ENCODE measurements at regions not wholly inside any gene's neighbourhood (a gene's known extent, or its start where the extent isn't known, plus 50 kb on each side); places are given as distances from the start of the nearest gene placed in this dataset.

- TF ChIP-seq REST (IDR thresholded peaks at IDR 0.05; ENCODE audit: insufficient read depth in 1 of 2, low read depth in 2 of 2, low read length in 2 of 2) (no peak), TAF1 (IDR thresholded peaks at IDR 0.05; ENCODE audit: borderline replicate concordance, insufficient read depth, low read length) (no peak), SIN3A (IDR thresholded peaks at IDR 0.05; ENCODE audit: borderline replicate concordance, insufficient read depth, low read length) (no peak), POLR2AphosphoS5 (IDR thresholded peaks at IDR 0.05; ENCODE audit: low read depth, low read length) (no peak), FOXP2 (optimal IDR thresholded peaks at IDR 0.05; ENCODE audit: borderline replicate concordance, extremely low read depth, extremely low read length, insufficient read depth) (no peak)
Measured at GRCh38 chr12:107515446-107515958, 170.1 kb upstream of the PWP1 start.

GRCh38 chr12:107518868-107519267, 166.7 kb upstream of the PWP1 start:
- no peak for TF ChIP-seq FOXP2 (optimal IDR thresholded peaks at IDR 0.05; ENCODE audit: borderline replicate concordance, extremely low read depth, extremely low read length, insufficient read depth)
- no peak for TF ChIP-seq POLR2AphosphoS5 (IDR thresholded peaks at IDR 0.05; ENCODE audit: low read depth, low read length)
- TF ChIP-seq SIN3A (IDR thresholded peaks at IDR 0.05; ENCODE audit: borderline replicate concordance, insufficient read depth, low read length), result no peak
- TF ChIP-seq TAF1 (IDR thresholded peaks at IDR 0.05; ENCODE audit: borderline replicate concordance, insufficient read depth, low read length), result no peak

DNA sequence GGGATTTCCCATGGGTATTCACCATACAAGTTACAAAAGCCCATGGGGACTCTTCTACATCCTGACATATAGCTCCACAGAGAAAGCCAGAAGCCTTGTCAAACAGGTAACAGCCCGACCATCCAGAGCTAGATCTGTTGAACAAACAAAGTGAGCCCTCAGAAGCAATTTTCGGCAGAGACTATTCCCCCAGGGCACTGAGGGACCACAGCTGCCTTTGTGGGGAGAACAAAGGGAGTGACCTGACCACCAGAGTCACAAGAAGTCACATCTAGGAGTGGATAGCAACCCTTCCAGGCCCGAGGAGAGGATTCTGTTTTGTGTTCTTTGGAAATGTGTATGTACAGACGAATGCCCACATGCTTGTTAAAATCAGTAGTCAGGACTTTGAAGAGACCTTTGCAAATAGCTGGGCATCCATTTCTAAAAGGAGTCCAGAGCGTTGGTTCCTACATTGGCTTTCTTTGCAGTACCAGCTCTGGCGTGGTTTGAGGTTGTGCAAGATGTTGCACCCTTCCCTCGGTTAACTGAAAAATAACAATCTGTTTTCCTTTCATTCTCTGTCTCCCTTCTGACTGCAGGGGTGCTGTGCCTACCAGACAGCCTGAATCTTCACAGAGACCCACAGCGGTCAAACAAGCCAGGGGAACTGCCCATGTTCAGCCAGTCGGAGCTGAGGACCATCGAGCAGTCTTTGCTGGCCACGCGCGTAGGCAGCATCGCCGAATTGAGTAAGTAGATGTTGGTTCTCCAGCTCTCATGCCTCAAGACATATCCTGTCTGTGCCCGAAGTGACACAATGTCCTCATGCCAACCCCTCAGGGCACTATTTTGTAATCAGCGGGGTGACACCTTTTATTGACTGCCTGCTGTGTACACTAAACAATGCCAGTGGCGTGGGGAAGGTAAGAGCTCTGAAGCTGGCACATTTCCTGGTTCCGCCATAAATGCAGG, 165.4 kb upstream of the PWP1 start:
- TF ChIP-seq TAF1 (IDR thresholded peaks at IDR 0.05; ENCODE audit: borderline replicate concordance, insufficient read depth, low read length) (no peak), FOXP2 (optimal IDR thresholded peaks at IDR 0.05; ENCODE audit: borderline replicate concordance, extremely low read depth, extremely low read length, insufficient read depth) (no peak), REST (IDR thresholded peaks at IDR 0.05; ENCODE audit: insufficient read depth in 1 of 2, low read depth in 2 of 2, low read length in 2 of 2) (no peak), SIN3A (IDR thresholded peaks at IDR 0.05; ENCODE audit: borderline replicate concordance, insufficient read depth, low read length) (no peak), POLR2AphosphoS5 (IDR thresholded peaks at IDR 0.05; ENCODE audit: low read depth, low read length) (no peak)

DNA sequence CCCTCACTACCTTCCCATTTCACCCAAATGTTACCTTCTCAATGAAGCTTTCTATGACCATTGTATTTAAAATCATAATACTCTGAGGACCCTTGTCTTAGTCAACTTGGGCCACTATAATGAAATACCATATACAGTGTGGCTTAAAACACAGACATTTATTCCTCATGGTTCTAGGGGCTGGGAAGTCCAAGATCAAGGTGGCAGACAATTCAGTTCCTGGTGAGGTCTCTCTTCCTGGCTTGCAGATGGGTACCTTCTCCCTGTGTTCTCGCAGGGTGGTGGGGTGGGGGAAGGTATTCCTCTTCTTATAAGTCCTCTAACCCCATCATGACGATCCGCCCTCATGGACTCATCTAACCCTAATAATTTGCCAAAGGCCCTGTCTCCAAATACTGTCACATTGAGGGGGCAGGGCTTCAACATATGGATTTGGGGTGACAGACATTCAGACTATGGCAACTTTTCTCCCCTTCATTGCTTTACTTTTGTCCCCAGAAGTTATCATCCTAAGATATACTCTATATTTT, 163.7 kb upstream of the PWP1 start:
- TF ChIP-seq REST (IDR thresholded peaks at IDR 0.05; ENCODE audit: insufficient read depth in 1 of 2, low read depth in 2 of 2, low read length in 2 of 2) (no peak), POLR2AphosphoS5 (IDR thresholded peaks at IDR 0.05; ENCODE audit: low read depth, low read length) (no peak), TAF1 (IDR thresholded peaks at IDR 0.05; ENCODE audit: borderline replicate concordance, insufficient read depth, low read length) (no peak), SIN3A (IDR thresholded peaks at IDR 0.05; ENCODE audit: borderline replicate concordance, insufficient read depth, low read length) (no peak), FOXP2 (optimal IDR thresholded peaks at IDR 0.05; ENCODE audit: borderline replicate concordance, extremely low read depth, extremely low read length, insufficient read depth) (no peak)

- TF ChIP-seq TAF1 (IDR thresholded peaks at IDR 0.05; ENCODE audit: borderline replicate concordance, insufficient read depth, low read length) (no peak), SIN3A (IDR thresholded peaks at IDR 0.05; ENCODE audit: borderline replicate concordance, insufficient read depth, low read length) (no peak), REST (IDR thresholded peaks at IDR 0.05; ENCODE audit: insufficient read depth in 1 of 2, low read depth in 2 of 2, low read length in 2 of 2) (no peak), FOXP2 (optimal IDR thresholded peaks at IDR 0.05; ENCODE audit: borderline replicate concordance, extremely low read depth, extremely low read length, insufficient read depth) (no peak), POLR2AphosphoS5 (IDR thresholded peaks at IDR 0.05; ENCODE audit: low read depth, low read length) (no peak)
Measured at GRCh38 chr12:107522692-107523477, 162.7 kb upstream of the PWP1 start.
